ENCODE measurements at regions not wholly inside any gene's neighbourhood (a gene's known extent, or its start where the extent isn't known, plus 50 kb on each side); places are given as distances from the start of the nearest gene placed in this dataset.

DNA sequence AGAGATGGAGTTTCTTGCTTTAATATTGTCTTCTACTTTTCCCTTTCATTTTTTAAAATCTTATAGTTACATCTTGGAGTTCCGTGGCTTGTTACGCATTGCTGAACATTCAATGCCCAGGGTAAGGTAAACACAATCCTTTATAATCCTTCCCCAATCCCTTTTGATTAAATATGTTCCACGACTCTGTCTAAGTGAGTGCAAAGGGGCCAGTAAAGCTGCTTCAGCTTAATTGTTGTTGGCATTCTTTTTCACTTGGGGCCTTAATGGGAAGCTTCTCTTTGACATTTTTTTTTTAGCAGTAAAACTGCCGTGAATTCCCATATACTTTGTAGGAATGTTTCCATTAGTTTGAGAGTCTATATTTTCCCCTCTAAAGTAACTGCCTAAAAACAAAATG, 1028.1 kb downstream of the C4orf33 start:
- ATAC-seq = no peak
- intact Hi-C loops (cut with DNase I) = no loop called here

DNA sequence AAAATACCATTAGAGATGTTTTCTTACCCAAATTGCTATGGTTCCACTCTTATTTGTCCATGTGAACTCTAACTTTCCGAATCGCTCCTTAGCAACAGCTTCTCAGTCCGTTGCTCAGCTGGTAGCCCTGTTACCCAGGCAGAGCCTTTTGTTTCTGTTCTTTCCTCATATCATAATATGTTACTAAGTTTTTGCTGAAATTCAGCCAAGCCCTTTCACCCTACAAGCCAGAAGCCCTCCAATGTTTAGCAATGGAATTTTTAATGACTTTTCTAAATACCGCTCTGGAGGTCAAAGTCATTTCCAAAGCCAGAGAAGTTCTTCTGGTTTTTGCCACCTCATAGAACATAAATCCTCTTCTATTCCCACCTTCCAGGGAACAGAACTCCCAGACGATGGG, 1029.5 kb downstream of the C4orf33 start:
- no peaks in the 10 kb centered on the region for H3K4me1 ChIP-seq
- intact Hi-C loops (cut with DNase I) = no loop called here
- no peak for ATAC-seq

More for the DNA sequence above, 1028.1 kb downstream of the C4orf33 start:
- H3K4me3 ChIP-seq = no peak overlapping the region
- TF ChIP-seq, protein P1, sequence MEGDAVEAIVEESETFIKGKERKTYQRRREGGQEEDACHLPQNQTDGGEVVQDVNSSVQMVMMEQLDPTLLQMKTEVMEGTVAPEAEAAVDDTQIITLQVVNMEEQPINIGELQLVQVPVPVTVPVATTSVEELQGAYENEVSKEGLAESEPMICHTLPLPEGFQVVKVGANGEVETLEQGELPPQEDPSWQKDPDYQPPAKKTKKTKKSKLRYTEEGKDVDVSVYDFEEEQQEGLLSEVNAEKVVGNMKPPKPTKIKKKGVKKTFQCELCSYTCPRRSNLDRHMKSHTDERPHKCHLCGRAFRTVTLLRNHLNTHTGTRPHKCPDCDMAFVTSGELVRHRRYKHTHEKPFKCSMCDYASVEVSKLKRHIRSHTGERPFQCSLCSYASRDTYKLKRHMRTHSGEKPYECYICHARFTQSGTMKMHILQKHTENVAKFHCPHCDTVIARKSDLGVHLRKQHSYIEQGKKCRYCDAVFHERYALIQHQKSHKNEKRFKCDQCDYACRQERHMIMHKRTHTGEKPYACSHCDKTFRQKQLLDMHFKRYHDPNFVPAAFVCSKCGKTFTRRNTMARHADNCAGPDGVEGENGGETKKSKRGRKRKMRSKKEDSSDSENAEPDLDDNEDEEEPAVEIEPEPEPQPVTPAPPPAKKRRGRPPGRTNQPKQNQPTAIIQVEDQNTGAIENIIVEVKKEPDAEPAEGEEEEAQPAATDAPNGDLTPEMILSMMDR (IDR thresholded peaks at IDR 0.05) = no peak
- H3K27ac ChIP-seq = no peak overlapping the region
- no peak for DNase-seq
- no peaks in the 10 kb centered on the region for H3K9me3 ChIP-seq
- H3K36me3 ChIP-seq = no peaks in the 10 kb centered on the region
- H3K27me3 ChIP-seq (ENCODE audit: low read depth) = no peaks in the 10 kb centered on the region
- no peaks in the 10 kb centered on the region for H3K4me1 ChIP-seq

DNA sequence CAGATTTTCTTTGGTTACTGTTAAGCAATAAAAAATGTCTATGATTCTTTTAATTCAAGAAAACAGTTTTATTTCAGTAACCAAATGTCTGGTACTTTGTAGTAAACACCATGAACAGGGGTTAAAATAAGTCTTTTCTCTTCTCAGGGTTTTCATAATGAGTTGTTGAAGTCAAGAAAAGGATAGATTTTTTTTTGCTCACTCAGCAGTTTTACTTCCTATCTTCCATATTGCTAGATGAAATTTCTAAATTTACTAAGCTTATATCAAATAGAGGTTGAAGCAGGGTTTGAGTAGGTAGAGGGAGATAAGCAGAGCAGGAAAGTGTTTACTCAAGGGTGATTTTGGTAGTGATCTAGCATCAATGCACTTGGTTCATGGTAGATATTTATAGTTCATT, 1031.3 kb downstream of the C4orf33 start:
- Histone ChIP-seq H3K27me3 (ENCODE audit: low read depth) (no peaks in the 10 kb centered on the region), H3K4me3 (no peak overlapping the region), H3K27ac (no peak overlapping the region), H3K36me3 (no peaks in the 10 kb centered on the region), H3K9me3 (no peaks in the 10 kb centered on the region), H3K4me1 (no peaks in the 10 kb centered on the region)
- TF ChIP-seq, protein P1 (IDR thresholded peaks at IDR 0.05) = no peak
- DNase-seq (no peak), ATAC-seq (no peak)
- intact Hi-C loops (cut with DNase I) = no loop called here

More for the DNA sequence above, 1029.5 kb downstream of the C4orf33 start:
- Histone ChIP-seq H3K4me3 (no peak overlapping the region), H3K27ac (no peak overlapping the region), H3K36me3 (no peaks in the 10 kb centered on the region), H3K9me3 (no peaks in the 10 kb centered on the region), H3K27me3 (ENCODE audit: low read depth) (no peaks in the 10 kb centered on the region)
- TF ChIP-seq, protein P1 (IDR thresholded peaks at IDR 0.05) = no peak
- no peak for DNase-seq

DNA sequence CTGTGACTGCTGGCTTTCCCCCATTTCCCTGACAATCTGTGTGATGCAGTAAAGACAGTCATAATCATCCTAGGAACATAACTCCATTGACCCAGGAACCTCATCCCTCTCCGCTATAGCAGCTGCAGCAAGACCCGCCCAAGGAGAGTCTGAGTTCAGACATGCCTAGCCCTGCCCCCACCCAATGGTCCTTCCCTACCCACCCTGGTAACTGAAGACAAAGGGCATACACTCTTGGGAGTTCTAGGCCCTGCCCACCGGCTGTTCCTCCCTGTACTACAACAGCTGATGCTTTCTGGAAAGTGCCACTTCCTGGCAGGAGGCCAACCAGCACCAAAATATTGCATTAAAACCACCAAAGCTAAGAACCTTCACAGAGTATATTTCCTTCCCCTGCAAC, 1035.6 kb downstream of the C4orf33 start:
- Histone ChIP-seq H3K27me3 (ENCODE audit: low read depth) (no peaks in the 10 kb centered on the region), H3K4me1 (no peaks in the 10 kb centered on the region), H3K27ac (no peak overlapping the region), H3K9me3 (no peaks in the 10 kb centered on the region), H3K4me3 (no peak overlapping the region), H3K36me3 (no peaks in the 10 kb centered on the region)
- ATAC-seq (no peak), DNase-seq (no peak)
- intact Hi-C loops (cut with DNase I) = no loop called here
- TF ChIP-seq, protein P1 (IDR thresholded peaks at IDR 0.05) = no peak

DNA sequence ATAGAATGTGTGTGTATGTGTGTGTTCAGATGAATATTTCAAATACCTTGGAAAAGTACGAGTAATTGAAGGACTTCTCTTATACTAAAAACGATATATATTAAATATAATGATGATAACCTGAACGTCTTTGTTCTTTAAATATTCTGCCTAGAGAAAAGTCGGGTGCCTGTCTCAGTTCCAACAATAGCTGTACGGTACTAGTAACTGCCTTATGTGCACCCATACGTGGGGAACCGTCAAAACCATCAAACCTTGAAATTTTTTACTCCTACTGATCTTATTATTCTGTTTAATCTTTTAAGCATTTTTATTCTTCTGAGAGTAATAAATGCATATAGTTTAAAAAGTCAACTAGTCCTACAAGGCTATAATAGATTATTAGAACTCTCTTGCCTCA, 1045.7 kb downstream of the C4orf33 start:
- TF ChIP-seq, protein P1 (IDR thresholded peaks at IDR 0.05) = no peak
- H3K4me1 ChIP-seq = no peaks in the 10 kb centered on the region
- no peak for ATAC-seq

DNA sequence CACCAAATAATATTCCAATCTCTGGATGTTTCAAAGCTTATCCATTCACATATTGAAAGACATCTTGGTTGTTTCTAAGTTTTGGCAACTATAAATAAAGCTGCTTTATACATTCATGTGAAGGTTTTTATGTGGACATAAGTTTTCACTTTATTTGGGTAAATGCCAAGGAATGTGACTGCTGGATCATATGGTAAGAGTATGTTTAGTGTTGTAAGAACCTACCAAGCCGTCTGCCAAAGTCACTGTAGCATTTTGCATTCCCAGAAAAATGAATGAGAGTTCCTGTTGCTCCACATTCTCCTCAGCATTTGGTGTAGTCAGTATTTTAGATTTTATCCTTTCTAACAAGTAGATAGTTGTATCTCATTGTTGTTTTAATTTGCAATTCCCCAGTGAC, 1047.7 kb downstream of the C4orf33 start:
- no peak for DNase-seq
- H3K36me3 ChIP-seq = no peaks in the 10 kb centered on the region
- ATAC-seq = no peak
- H3K9me3 ChIP-seq = no peaks in the 10 kb centered on the region
- no peak overlapping the region for H3K27ac ChIP-seq
- intact Hi-C loops (cut with DNase I) = no loop called here
- H3K4me3 ChIP-seq = no peak overlapping the region
- no peaks in the 10 kb centered on the region for H3K27me3 ChIP-seq (ENCODE audit: low read depth)
- H3K4me1 ChIP-seq = no peaks in the 10 kb centered on the region
- TF ChIP-seq, protein P1 (IDR thresholded peaks at IDR 0.05) = no peak

More for the DNA sequence above, 1045.7 kb downstream of the C4orf33 start:
- H3K27me3 ChIP-seq (ENCODE audit: low read depth) = no peaks in the 10 kb centered on the region
- H3K9me3 ChIP-seq = no peaks in the 10 kb centered on the region
- no peak for DNase-seq
- H3K36me3 ChIP-seq = no peaks in the 10 kb centered on the region
- intact Hi-C loops (cut with DNase I) = no loop called here
- H3K4me3 ChIP-seq = no peak overlapping the region
- H3K27ac ChIP-seq = no peak overlapping the region

Data from lower lobe of right lung (tissue), 2 donors.